ENCODE measurements at regions not wholly inside any gene's neighbourhood (a gene's known extent, or its start where the extent isn't known, plus 50 kb on each side); places are given as distances from the start of the nearest gene placed in this dataset.

DNA sequence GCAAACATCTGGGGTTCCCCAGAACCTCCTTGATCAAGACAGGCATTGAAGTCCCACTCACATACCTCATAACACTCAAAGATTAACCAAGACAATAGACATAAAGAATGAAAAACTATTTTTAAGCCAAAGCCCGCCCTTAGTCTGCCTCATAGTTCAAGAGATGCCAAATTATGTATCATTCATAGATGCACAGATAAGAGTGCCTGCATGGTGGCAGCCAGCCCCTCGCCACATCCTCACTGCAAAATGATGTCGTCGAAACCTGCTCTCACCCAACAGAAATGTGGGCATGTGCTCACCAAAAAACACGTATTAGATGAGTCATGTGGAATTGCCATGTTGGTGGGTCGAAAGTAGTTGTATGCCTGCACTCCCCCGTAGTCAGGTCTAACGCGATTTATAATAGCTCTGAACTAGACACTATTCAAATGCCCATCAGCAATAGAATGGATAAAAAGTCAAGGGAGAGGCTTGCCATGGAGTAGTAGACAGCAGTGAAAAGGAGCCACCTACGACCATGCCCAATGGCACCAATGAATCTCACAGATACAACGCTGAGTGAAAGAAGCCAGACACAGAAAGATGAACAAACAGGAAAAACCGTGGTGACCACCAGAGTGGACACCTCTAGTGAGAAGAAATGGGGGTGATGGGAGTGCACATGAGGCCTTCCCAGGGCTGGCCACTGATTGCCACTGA, 64.8 kb downstream of the C16orf95 start:
- no peak for DNase-seq
- Histone ChIP-seq H3K27me3 (ENCODE audit: insufficient read depth, low read length, poor library complexity, severe bottlenecking) (no peaks in the 10 kb centered on the region), H3K4me3 (ENCODE audit: low read length) (no peak overlapping the region)

More for the DNA sequence above, 64.8 kb downstream of the C16orf95 start:
- Mint-ChIP-seq H3K27ac (peak overlapping the region in 1 of 8 donors; percentile 11), H3K4me3 (no peak overlapping the region), H3K36me3 (no peaks in the 10 kb centered on the region), H3K4me1 (no peaks in the 10 kb centered on the region), H3K27me3 (peaks cover 0 to 5% of the 10 kb centered on the region in 2 donors), H3K9me3 (no peaks in the 10 kb centered on the region)
- Histone ChIP-seq H3K36me3 (ENCODE audit: insufficient read depth, low read length) (no peaks in the 10 kb centered on the region), H3K4me1 (ENCODE audit: insufficient read depth, low read length) (no peaks in the 10 kb centered on the region), H3K27ac (ENCODE audit: low read depth, low read length) (no peak overlapping the region), H3K9me3 (ENCODE audit: low read length) (no peaks in the 10 kb centered on the region)
- CTCF ChIA-PET, result no interaction called here
- POLR2A ChIA-PET, result no interaction called here
